Adipocyte (in vitro differentiated cells): ENCODE measurements at regions not wholly inside any gene's neighbourhood (a gene's known extent, or its start where the extent isn't known, plus 50 kb on each side); places are given as distances from the start of the nearest gene placed in this dataset.
"Not testable (repeated sequence)": the region's sequence is repeated elsewhere in the genome, so short reads cannot be mapped to it uniquely, and the experiment has no call there.

ENCODE experiments used
- DNase-seq: peaks from one replicate; pipeline ENCODE4 v3.0.0-alpha.2; 2015; ENCODE audit warnings: low read depth
- H3K27me3 ChIP-seq: replicated peaks from 2 replicates; pipeline ENCODE4 v1.7.0; 2013; ENCODE audit warnings: mild to moderate bottlenecking, low read length, moderate library complexity; ENCODE audit not compliant: control insufficient read depth, insufficient read depth
- H3K36me3 ChIP-seq: 2 replicates; pipeline ENCODE4 v1.7.0; 2013; ENCODE audit warnings: low read length, mild to moderate bottlenecking, moderate library complexity; ENCODE audit not compliant: control insufficient read depth, insufficient read depth, severe bottlenecking
- H3K4me1 ChIP-seq: 2 replicates; pipeline ENCODE4 v1.7.0; 2013; ENCODE audit warnings: mild to moderate bottlenecking, low read length, moderate library complexity; ENCODE audit not compliant: control insufficient read depth, insufficient read depth
- H3K4me3 ChIP-seq: 2 replicates; pipeline ENCODE4 v1.7.0; 2013; ENCODE audit warnings: mild to moderate bottlenecking, low read length, moderate library complexity
- H3K9ac ChIP-seq: 2 replicates; pipeline ENCODE4 v1.7.0; 2013; ENCODE audit warnings: mild to moderate bottlenecking, low read length, moderate library complexity
- H3K9me3 ChIP-seq: 2 replicates; pipeline ENCODE4 v1.7.0; 2013; ENCODE audit warnings: mild to moderate bottlenecking, low read length, moderate library complexity; ENCODE audit not compliant: control insufficient read depth

GRCh38 chr4:149039786-149040185, 597.6 kb upstream of the NR3C2 start:
- H3K4me3 ChIP-seq, H3K9ac ChIP-seq, H3K4me1 ChIP-seq, DNase-seq, H3K27me3 ChIP-seq, H3K36me3 ChIP-seq: not testable (repeated sequence)
- peaks cover 19% of the 10 kb centered on the region for H3K9me3 ChIP-seq

GRCh38 chr4:149031399-149031798, 589.2 kb upstream of the NR3C2 start:
- Histone ChIP-seq H3K9me3 (no peaks in the 10 kb centered on the region), H3K27me3 (no peaks in the 10 kb centered on the region), H3K4me3 (no peak overlapping the region), H3K9ac (no peak overlapping the region), H3K4me1 (no peaks in the 10 kb centered on the region), H3K36me3 (no peaks in the 10 kb centered on the region)
- DNase-seq: peak; percentile 39

DNA sequence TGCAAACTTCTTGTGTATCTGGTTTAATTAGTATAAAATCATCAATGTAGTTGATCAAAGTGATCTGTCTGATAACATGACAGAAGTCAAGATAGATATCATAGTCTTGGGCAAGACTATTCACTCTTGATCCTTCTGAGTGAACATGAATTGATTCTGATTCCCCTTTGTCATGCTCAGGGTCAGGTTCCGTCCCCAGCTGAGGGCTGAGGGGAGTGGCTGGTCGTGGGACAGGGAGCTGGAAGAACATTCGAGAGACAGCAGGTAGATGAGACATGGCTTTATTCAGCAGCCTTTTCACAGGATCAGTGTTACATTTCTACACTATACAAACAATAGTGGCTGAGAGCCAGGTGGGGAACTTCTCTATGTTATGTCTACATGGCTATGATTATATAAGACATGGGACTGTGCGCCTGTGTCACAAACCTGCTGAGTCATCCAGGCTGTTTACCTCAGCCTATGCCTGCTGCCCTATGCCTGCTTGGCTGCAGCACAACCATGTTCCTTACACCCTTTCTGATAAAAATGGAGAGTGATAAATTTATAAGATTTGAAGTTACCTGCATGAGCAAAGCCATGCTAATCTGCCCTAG, 586.9 kb upstream of the NR3C2 start:
- DNase-seq: no peak

GRCh38 chr4:149026696-149027095, 584.5 kb upstream of the NR3C2 start:
- Histone ChIP-seq H3K9me3 (no peaks in the 10 kb centered on the region), H3K36me3 (no peaks in the 10 kb centered on the region), H3K9ac (no peak overlapping the region), H3K4me1 (no peaks in the 10 kb centered on the region), H3K4me3 (no peak overlapping the region), H3K27me3 (no peaks in the 10 kb centered on the region)
- no peak for DNase-seq

More for the DNA sequence above, 586.9 kb upstream of the NR3C2 start:
- Histone ChIP-seq H3K27me3 (no peaks in the 10 kb centered on the region), H3K9ac (no peak overlapping the region), H3K4me1 (no peaks in the 10 kb centered on the region), H3K9me3 (no peaks in the 10 kb centered on the region), H3K4me3 (no peak overlapping the region), H3K36me3 (no peaks in the 10 kb centered on the region)

DNA sequence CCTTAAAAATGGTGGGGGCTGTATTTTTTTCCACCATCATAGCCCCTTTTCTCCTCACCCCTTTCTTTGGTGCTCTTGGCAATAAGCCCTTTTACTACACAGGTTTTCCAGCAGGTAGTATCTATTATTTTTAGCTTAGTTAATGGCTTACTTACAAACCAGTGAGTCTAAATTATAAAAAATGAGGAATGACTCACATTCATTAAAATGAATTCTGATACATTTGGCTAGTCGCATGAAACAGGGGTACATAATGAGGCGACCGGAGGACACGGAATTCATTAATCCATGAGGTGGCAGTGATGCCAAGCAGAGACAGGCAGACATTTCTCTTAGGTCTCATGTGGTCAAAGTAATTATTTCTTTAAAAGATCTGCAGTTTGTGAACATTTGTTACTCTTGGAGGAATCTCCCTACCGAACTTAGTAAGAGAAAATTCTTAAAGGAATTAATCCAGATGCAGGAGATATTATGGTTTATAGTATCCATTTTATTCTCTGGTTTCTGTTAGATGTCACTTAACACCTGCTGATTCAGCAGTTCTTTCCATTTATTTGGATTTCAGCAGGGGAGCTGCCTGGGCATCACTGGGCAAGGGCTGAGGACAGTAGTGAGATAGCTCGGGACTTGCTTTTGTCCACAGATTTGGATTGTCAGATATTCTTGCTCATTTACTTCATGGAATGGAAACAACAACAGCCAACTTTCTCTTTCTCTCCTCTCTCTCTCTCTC, 575.0 kb upstream of the NR3C2 start:
- no peak overlapping the region for H3K4me3 ChIP-seq
- no peak for DNase-seq
- no peaks in the 10 kb centered on the region for H3K27me3 ChIP-seq
- H3K4me1 ChIP-seq: no peaks in the 10 kb centered on the region
- H3K9me3 ChIP-seq: peaks cover 5% of the 10 kb centered on the region
- H3K9ac ChIP-seq: no peak overlapping the region
- no peaks in the 10 kb centered on the region for H3K36me3 ChIP-seq

DNA sequence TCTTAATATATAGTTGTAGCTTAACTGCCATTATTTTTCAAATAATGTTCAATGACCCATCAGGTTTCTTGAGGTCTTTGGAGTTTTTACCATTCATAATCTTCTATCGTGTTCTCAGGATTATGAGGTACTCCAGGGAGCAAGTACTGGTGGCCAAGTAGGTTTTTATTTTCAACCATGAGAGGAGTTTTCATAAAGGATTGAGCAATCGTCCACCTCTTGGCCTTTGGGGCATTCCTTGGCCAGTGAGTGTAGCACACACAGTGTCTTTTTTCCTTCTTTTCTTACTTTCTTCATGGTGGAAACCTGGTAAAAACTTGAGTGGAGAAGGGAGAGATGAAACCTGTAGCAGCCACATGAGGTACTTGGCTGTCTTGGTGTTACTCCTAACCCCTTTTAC, 567.0 kb upstream of the NR3C2 start:
- Histone ChIP-seq H3K9me3 (no peaks in the 10 kb centered on the region), H3K27me3 (no peaks in the 10 kb centered on the region), H3K36me3 (no peaks in the 10 kb centered on the region), H3K4me3 (no peak overlapping the region), H3K9ac (no peak overlapping the region), H3K4me1 (no peaks in the 10 kb centered on the region)
- peak; percentile 4 for DNase-seq

DNA sequence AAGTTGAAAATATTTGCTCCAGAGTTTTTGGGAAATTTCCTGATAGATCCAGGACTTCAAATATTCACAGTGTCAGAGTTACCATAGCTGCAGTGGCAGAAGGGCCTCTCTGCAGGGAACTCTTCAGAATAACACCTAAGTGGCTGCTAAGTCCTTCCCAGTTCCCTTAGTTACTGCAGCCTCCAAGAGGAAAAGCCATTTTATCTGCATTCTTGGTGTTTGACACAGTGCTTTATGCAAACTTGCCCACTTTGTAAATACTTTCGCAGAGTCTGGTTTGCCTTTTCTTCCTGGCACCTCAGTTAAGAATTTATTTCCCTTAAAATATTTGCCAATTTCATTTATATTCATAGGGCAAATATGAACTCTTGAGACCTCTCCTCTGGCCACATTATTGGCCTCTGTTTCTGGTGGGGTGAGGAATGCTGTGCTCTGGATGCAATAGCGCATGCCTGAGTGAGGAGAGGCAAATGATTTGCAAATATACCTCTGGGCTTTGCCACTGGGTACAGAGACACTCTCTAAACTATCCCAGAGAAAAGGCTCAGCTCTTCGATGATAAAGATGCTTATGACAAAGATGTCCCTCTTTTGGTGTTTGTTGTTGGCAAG, 566.3 kb upstream of the NR3C2 start:
- Histone ChIP-seq H3K27me3 (no peaks in the 10 kb centered on the region), H3K4me1 (no peaks in the 10 kb centered on the region), H3K4me3 (no peak overlapping the region), H3K9me3 (no peaks in the 10 kb centered on the region), H3K9ac (no peak overlapping the region), H3K36me3 (no peaks in the 10 kb centered on the region)
- peak; percentile 18 for DNase-seq

GRCh38 chr4:149005191-149005590, 563.0 kb upstream of the NR3C2 start:
- no peaks in the 10 kb centered on the region for H3K27me3 ChIP-seq
- no peaks in the 10 kb centered on the region for H3K9me3 ChIP-seq
- no peak overlapping the region for H3K4me3 ChIP-seq
- H3K36me3 ChIP-seq: no peaks in the 10 kb centered on the region
- H3K9ac ChIP-seq: no peak overlapping the region
- no peaks in the 10 kb centered on the region for H3K4me1 ChIP-seq
- DNase-seq: no peak

GRCh38 chr4:148999924-149000323, 557.7 kb upstream of the NR3C2 start:
- DNase-seq: no peak
- Histone ChIP-seq H3K9ac (no peak overlapping the region), H3K4me1 (no peaks in the 10 kb centered on the region), H3K36me3 (no peaks in the 10 kb centered on the region), H3K27me3 (no peaks in the 10 kb centered on the region), H3K9me3 (no peaks in the 10 kb centered on the region), H3K4me3 (no peak overlapping the region)

DNA sequence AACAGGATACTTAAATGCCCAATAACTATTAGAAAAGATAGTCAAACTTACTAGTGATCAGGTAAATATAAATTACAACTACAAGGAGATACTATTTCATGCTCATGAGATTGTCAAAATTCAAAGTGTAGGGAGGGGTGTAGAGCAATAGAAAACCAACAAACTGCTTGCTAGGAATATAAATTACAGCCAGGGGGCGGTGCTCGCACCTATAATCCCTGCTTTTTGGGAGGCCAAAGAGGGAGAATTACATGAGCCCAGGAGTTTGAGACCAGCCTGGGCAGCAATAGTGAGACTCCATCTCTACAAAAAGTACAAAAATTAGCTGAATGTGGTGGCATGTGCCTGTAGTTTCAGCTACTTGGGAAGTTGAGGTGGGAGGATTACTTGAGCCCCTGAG, 556.5 kb upstream of the NR3C2 start:
- Histone ChIP-seq H3K9me3 (no peaks in the 10 kb centered on the region), H3K4me3 (no peak overlapping the region), H3K9ac (no peak overlapping the region), H3K36me3 (no peaks in the 10 kb centered on the region), H3K4me1 (no peaks in the 10 kb centered on the region), H3K27me3 (no peaks in the 10 kb centered on the region)
- DNase-seq: peak; percentile 20

- H3K27me3 ChIP-seq: no peaks in the 10 kb centered on the region
- no peak overlapping the region for H3K9ac ChIP-seq
- H3K4me1 ChIP-seq: no peaks in the 10 kb centered on the region
- DNase-seq: no peak
- H3K4me3 ChIP-seq: no peak overlapping the region
- no peaks in the 10 kb centered on the region for H3K9me3 ChIP-seq
- no peaks in the 10 kb centered on the region for H3K36me3 ChIP-seq
Observed at GRCh38 chr4:148986951-148987350, 544.7 kb upstream of the NR3C2 start.
